Hematopoietic multipotent progenitor cell treated with erythropoietin and hydrocortisone succinate and interleukin-3 and kit ligand, for 6 days (in vitro differentiated cells): ENCODE measurements at regions not wholly inside any gene's neighbourhood (a gene's known extent, or its start where the extent isn't known, plus 50 kb on each side); places are given as distances from the start of the nearest gene placed in this dataset.
"Not testable (repeated sequence)": the region's sequence is repeated elsewhere in the genome, so short reads cannot be mapped to it uniquely, and the experiment has no call there.

ENCODE experiments used
- DNase-seq: peaks from one replicate; pipeline ENCODE4 v3.0.0-alpha.2; 2015

GRCh38 chr13:56615572-56615971, 525.1 kb upstream of the PRR20A start:
- DNase-seq = no peak

- DNase-seq = no peak
Measured at GRCh38 chr13:56622840-56623239, 517.9 kb upstream of the PRR20A start.

- DNase-seq = not testable (repeated sequence)
Measured at GRCh38 chr13:56628886-56629285, 511.8 kb upstream of the PRR20A start.

GRCh38 chr13:56631060-56631459, 509.7 kb upstream of the PRR20A start:
- DNase-seq = not testable (repeated sequence)

GRCh38 chr13:56653043-56653442, 487.7 kb upstream of the PRR20A start:
- DNase-seq = no peak

GRCh38 chr13:56659041-56659471, 481.7 kb upstream of the PRR20A start:
- DNase-seq = no peak

- DNase-seq = no peak
Measured at GRCh38 chr13:56670563-56670962, 470.2 kb upstream of the PRR20A start.

- no peak for DNase-seq
Measured at GRCh38 chr13:56681404-56681803, 459.3 kb upstream of the PRR20A start.

GRCh38 chr13:56687131-56687530, 453.6 kb upstream of the PRR20A start:
- DNase-seq = no peak

- DNase-seq = no peak
Measured at GRCh38 chr13:56697011-56697410, 443.7 kb upstream of the PRR20A start.

GRCh38 chr13:56700324-56700723, 440.4 kb upstream of the PRR20A start:
- no peak for DNase-seq

- no peak for DNase-seq
Measured at GRCh38 chr13:56706485-56706884, 434.2 kb upstream of the PRR20A start.

GRCh38 chr13:56713656-56714055, 427.1 kb upstream of the PRR20A start:
- no peak for DNase-seq

GRCh38 chr13:56718791-56719190, 421.9 kb upstream of the PRR20A start:
- no peak for DNase-seq

GRCh38 chr13:56720841-56721240, 419.9 kb upstream of the PRR20A start:
- DNase-seq = no peak

GRCh38 chr13:56735537-56735942, 405.2 kb upstream of the PRR20A start:
- no peak for DNase-seq

- DNase-seq = no peak
Measured at GRCh38 chr13:56736966-56737365, 403.8 kb upstream of the PRR20A start.

GRCh38 chr13:56752636-56753035, 388.1 kb upstream of the PRR20A start:
- no peak for DNase-seq

GRCh38 chr13:56755181-56755935, 385.4 kb upstream of the PRR20A start:
- DNase-seq = no peak

GRCh38 chr13:56763333-56763732, 377.4 kb upstream of the PRR20A start:
- not testable (repeated sequence) for DNase-seq

GRCh38 chr13:56773148-56773547, 367.6 kb upstream of the PRR20A start:
- no peak for DNase-seq

- DNase-seq = no peak
Measured at GRCh38 chr13:56789527-56789926, 351.2 kb upstream of the PRR20A start.

- DNase-seq = no peak
Measured at GRCh38 chr13:56837161-56837560, 303.6 kb upstream of the PRR20A start.

GRCh38 chr13:56850852-56851251, 289.9 kb upstream of the PRR20A start:
- no peak for DNase-seq

- DNase-seq = no peak
Measured at GRCh38 chr13:56861476-56861875, 279.2 kb upstream of the PRR20A start.
